OCI-LY7 (cell line): ENCODE measurements at regions not wholly inside any gene's neighbourhood (a gene's known extent, or its start where the extent isn't known, plus 50 kb on each side); places are given as distances from the start of the nearest gene placed in this dataset.

ENCODE experiments used
- CTCF ChIP-seq: fragments of 200-600 bp; sonication (generic); conservative IDR thresholded peaks from 2 replicates; pipeline ENCODE4 v1.5.1; 2014; ENCODE audit warnings: mild to moderate bottlenecking, antibody characterized with exemption, low read length, moderate library complexity, mixed read lengths
- EZH2phosphoT487 ChIP-seq: fragments of 200-600 bp; sonication (generic); IDR thresholded peaks from 2 replicates; pipeline ENCODE4 v1.6.1; 2018; ENCODE audit warnings: low read depth, borderline replicate concordance, mild to moderate bottlenecking, mixed run types, antibody characterized with exemption, low read length, moderate library complexity, mixed read lengths

- TF ChIP-seq CTCF (no peak), EZH2phosphoT487 (no peak)
Observed at GRCh38 chr6:145380186-145380585, 355.1 kb downstream of the EPM2A start.
